GM23338 (cell line): ENCODE measurements at regions not wholly inside any gene's neighbourhood (a gene's known extent, or its start where the extent isn't known, plus 50 kb on each side); places are given as distances from the start of the nearest gene placed in this dataset.
"Not testable (repeated sequence)": the region's sequence is repeated elsewhere in the genome, so short reads cannot be mapped to it uniquely, and the experiment has no call there.

Experiments
- ATAC-seq: fragments of 200-7000 bp; cut with Tn5 transposase; 3 replicates; pipeline ENCODE4 v1.9.1; 2020
- DNase-seq: peaks from one replicate; pipeline ENCODE4 v3.0.0-alpha.2; 2015; ENCODE audit warnings: low spot score
- H2AFZ ChIP-seq: fragments of 200-600 bp; sonication (generic); 2 replicates; pipeline ENCODE4 v1.8.0; 2016; ENCODE audit warnings: antibody characterized with exemption, mild to moderate bottlenecking, moderate library complexity
- H3F3A ChIP-seq: fragments of 200-600 bp; sonication (generic); replicated peaks from 2 replicates; pipeline ENCODE4 v1.8.0; 2017; ENCODE audit warnings: antibody characterized with exemption, mixed run types, low read depth
- H3K27ac ChIP-seq: fragments of 200-600 bp; sonication (generic); 2 replicates; pipeline ENCODE4 v1.6.1; 2016; ENCODE audit warnings: low read depth
- H3K27me3 ChIP-seq: fragments of 200-600 bp; sonication (generic); 2 replicates; pipeline ENCODE4 v1.8.0; 2016; ENCODE audit warnings: mild to moderate bottlenecking, mixed run types, moderate library complexity; ENCODE audit not compliant: insufficient read depth
- H3K36me3 ChIP-seq: fragments of 200-600 bp; sonication (generic); 2 replicates; pipeline ENCODE4 v1.8.0; 2016; ENCODE audit warnings: mild to moderate bottlenecking; ENCODE audit not compliant: insufficient read depth
- H3K4me1 ChIP-seq: fragments of 200-600 bp; sonication (generic); 2 replicates; pipeline ENCODE4 v1.8.0; 2016; ENCODE audit warnings: mild to moderate bottlenecking, moderate library complexity; ENCODE audit not compliant: insufficient read depth
- H3K4me2 ChIP-seq: fragments of 200-600 bp; sonication (generic); 2 replicates; pipeline ENCODE4 v1.7.1; 2017; ENCODE audit warnings: mixed run types
- H3K4me3 ChIP-seq: fragments of 200-600 bp; sonication (generic); 2 replicates; pipeline ENCODE4 v1.6.1; 2016; ENCODE audit warnings: mixed run types
- H3K79me2 ChIP-seq: fragments of 200-600 bp; sonication (generic); replicated peaks from 2 replicates; pipeline ENCODE4 v1.8.0; 2017; ENCODE audit warnings: mild to moderate bottlenecking; ENCODE audit not compliant: insufficient read depth
- H3K9me2 ChIP-seq: fragments of 200-600 bp; sonication (generic); 2 replicates; pipeline ENCODE4 v1.8.0; 2017; ENCODE audit not compliant: insufficient read depth
- H4K20me1 ChIP-seq: fragments of 200-600 bp; sonication (generic); replicated peaks from 2 replicates; pipeline ENCODE4 v1.8.0; 2017; ENCODE audit warnings: mild to moderate bottlenecking; ENCODE audit not compliant: insufficient read depth
- H3K27ac Mint-ChIP-seq: 2 replicates; pipeline ENCODE4 v1.8.0; 2020; ENCODE audit warnings: inconsistent platforms, mild to moderate bottlenecking, moderate library complexity, mixed read lengths
- H3K27me3 Mint-ChIP-seq: 3 replicates; pipeline ENCODE4 v1.8.0; 2022; ENCODE audit warnings: low read depth, mild to moderate bottlenecking, moderate library complexity, mixed read lengths, inconsistent platforms; ENCODE audit not compliant: insufficient read depth, poor library complexity
- H3K36me3 Mint-ChIP-seq: 3 replicates; pipeline ENCODE4 v1.8.0; 2021; ENCODE audit warnings: low read depth, mild to moderate bottlenecking, inconsistent platforms, moderate library complexity, mixed read lengths
- H3K4me1 Mint-ChIP-seq: 3 replicates; pipeline ENCODE4 v1.8.0; 2020; ENCODE audit warnings: mild to moderate bottlenecking, inconsistent platforms, mixed read lengths
- H3K4me3 Mint-ChIP-seq: 3 replicates; pipeline ENCODE4 v1.8.0; 2021; ENCODE audit warnings: moderate library complexity, mild to moderate bottlenecking, inconsistent platforms, mixed read lengths
- H3K9me3 Mint-ChIP-seq: 3 replicates; pipeline ENCODE4 v1.8.0; 2020; ENCODE audit warnings: moderate library complexity, mild to moderate bottlenecking, inconsistent platforms, mixed read lengths
- NANOG ChIP-seq: IDR thresholded peaks from 2 replicates; pipeline ENCODE4 v1.6.1; 2016; ENCODE audit warnings: antibody characterized with exemption, borderline replicate concordance
- TF ChIP-seq, protein P1 (sequence below): fragments of 250-450 bp; sonication (Bioruptor Pico); IDR thresholded peaks from 2 replicates; pipeline ENCODE4 v1.5.0; 2020; ENCODE audit warnings: mild to moderate bottlenecking, moderate library complexity

DNA sequence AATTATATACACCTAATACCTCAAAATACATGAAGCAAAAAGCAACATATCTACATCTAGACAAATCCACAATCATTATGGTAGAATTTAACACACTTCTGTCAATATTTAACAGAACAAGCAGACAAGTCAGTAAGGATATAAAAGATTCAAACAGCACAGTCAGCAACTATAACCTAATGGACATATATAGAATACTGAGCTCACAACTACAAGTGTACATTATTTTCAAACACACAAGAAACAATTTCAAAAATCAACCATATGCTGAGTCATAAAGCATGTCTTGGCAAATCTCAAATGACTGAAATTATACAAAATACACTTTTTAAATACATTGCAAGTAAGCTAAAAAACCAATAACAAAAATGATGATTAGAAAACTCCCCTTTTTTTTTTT, 178.0 kb downstream of the TOMM20 start:
- Histone ChIP-seq H3F3A (no peaks in the 10 kb centered on the region), H3K36me3 (0 out of 2 replicates have a peak, but pooled peaks cover 5% of the 10 kb centered on the region), H3K4me2 (no peak overlapping the region), H3K9me2 (no peaks in the 10 kb centered on the region), H3K27ac (no peak overlapping the region), H3K4me1 (peaks cover 6% of the 10 kb centered on the region; the same call in 1 of the 2 replicates), H3K27me3 (no peaks in the 10 kb centered on the region), H3K4me3 (no peak overlapping the region), H4K20me1 (no peaks in the 10 kb centered on the region), H2AFZ (no peak overlapping the region), H3K79me2 (no peaks in the 10 kb centered on the region)
- Mint-ChIP-seq H3K27me3 (peaks cover 4% of the 10 kb centered on the region), H3K36me3 (peaks cover 8% of the 10 kb centered on the region; the same call in 2 of the 3 replicates), H3K27ac (no peak overlapping the region), H3K4me3 (no peak overlapping the region), H3K4me1 (peaks cover 10% of the 10 kb centered on the region; the same call in 2 of the 3 replicates), H3K9me3 (peaks cover 10% of the 10 kb centered on the region)
- ATAC-seq (no peak), DNase-seq (no peak)
- TF ChIP-seq, protein P1, sequence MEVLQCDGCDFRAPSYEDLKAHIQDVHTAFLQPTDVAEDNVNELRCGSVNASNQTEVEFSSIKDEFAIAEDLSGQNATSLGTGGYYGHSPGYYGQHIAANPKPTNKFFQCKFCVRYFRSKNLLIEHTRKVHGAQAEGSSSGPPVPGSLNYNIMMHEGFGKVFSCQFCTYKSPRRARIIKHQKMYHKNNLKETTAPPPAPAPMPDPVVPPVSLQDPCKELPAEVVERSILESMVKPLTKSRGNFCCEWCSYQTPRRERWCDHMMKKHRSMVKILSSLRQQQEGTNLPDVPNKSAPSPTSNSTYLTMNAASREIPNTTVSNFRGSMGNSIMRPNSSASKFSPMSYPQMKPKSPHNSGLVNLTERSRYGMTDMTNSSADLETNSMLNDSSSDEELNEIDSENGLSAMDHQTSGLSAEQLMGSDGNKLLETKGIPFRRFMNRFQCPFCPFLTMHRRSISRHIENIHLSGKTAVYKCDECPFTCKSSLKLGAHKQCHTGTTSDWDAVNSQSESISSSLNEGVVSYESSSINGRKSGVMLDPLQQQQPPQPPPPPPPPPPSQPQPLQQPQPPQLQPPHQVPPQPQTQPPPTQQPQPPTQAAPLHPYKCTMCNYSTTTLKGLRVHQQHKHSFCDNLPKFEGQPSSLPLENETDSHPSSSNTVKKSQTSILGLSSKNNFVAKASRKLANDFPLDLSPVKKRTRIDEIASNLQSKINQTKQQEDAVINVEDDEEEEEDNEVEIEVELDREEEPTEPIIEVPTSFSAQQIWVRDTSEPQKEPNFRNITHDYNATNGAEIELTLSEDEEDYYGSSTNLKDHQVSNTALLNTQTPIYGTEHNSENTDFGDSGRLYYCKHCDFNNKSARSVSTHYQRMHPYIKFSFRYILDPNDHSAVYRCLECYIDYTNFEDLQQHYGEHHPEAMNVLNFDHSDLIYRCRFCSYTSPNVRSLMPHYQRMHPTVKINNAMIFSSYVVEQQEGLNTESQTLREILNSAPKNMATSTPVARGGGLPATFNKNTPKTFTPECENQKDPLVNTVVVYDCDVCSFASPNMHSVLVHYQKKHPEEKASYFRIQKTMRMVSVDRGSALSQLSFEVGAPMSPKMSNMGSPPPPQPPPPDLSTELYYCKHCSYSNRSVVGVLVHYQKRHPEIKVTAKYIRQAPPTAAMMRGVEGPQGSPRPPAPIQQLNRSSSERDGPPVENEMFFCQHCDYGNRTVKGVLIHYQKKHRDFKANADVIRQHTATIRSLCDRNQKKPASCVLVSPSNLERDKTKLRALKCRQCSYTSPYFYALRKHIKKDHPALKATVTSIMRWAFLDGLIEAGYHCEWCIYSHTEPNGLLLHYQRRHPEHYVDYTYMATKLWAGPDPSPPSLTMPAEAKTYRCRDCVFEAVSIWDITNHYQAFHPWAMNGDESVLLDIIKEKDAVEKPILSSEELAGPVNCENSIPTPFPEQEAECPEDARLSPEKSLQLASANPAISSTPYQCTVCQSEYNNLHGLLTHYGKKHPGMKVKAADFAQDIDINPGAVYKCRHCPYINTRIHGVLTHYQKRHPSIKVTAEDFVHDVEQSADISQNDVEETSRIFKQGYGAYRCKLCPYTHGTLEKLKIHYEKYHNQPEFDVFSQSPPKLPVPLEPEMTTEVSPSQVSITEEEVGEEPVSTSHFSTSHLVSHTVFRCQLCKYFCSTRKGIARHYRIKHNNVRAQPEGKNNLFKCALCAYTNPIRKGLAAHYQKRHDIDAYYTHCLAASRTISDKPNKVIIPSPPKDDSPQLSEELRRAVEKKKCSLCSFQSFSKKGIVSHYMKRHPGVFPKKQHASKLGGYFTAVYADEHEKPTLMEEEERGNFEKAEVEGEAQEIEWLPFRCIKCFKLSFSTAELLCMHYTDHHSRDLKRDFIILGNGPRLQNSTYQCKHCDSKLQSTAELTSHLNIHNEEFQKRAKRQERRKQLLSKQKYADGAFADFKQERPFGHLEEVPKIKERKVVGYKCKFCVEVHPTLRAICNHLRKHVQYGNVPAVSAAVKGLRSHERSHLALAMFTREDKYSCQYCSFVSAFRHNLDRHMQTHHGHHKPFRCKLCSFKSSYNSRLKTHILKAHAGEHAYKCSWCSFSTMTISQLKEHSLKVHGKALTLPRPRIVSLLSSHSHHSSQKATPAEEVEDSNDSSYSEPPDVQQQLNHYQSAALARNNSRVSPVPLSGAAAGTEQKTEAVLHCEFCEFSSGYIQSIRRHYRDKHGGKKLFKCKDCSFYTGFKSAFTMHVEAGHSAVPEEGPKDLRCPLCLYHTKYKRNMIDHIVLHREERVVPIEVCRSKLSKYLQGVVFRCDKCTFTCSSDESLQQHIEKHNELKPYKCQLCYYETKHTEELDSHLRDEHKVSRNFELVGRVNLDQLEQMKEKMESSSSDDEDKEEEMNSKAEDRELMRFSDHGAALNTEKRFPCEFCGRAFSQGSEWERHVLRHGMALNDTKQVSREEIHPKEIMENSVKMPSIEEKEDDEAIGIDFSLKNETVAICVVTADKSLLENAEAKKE (CRISPR knock-in tag), result no peak
- no peak for TF ChIP-seq NANOG

DNA sequence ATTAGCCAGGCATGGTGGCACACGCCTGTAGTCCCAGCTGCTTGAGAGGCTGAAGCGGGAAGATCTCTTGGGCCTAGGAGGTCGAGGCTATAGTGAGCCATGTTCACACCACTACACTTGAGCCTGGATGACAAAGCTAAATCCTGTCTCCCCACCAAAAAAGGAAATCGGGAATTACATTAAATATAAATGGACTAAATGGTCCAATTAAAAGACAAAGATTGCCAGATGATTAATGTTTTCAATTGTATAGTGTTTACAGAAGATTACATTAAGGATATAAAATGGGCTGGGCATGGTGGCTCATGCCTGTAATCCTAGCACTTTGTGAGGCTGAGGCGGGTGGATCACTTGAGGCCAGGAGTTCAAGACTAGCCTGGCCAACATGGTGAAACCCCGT, 179.1 kb downstream of the TOMM20 start:
- not testable (repeated sequence) for H3K27me3 ChIP-seq, H3K36me3 ChIP-seq, H3K27ac ChIP-seq, H3K4me3 ChIP-seq, H3K4me1 ChIP-seq, H2AFZ ChIP-seq, H3K4me3 Mint-ChIP-seq, H3K79me2 ChIP-seq, ATAC-seq, H4K20me1 ChIP-seq, H3K4me1 Mint-ChIP-seq, H3K36me3 Mint-ChIP-seq, H3K27ac Mint-ChIP-seq, H3K9me2 ChIP-seq, DNase-seq, H3K27me3 Mint-ChIP-seq, H3F3A ChIP-seq, H3K4me2 ChIP-seq
- peaks cover 10% of the 10 kb centered on the region for H3K9me3 Mint-ChIP-seq
